HCT116 (cell line): ENCODE measurements at regions not wholly inside any gene's neighbourhood (a gene's known extent, or its start where the extent isn't known, plus 50 kb on each side); places are given as distances from the start of the nearest gene placed in this dataset.

Experiments used
- ATAC-seq: fragments of 200-7000 bp; cut with Tn5 transposase; 2 replicates; pipeline ENCODE4 v1.9.1; 2020; ENCODE audit warnings: mild to moderate bottlenecking, moderate library complexity
- BruUV-seq: library from RNA; stranded (reverse); fragments of 400-500 nt; replicated peaks from 2 replicates; lab custom pipeline; 2021; lab: Mats Ljungman, UMichigan
- CTCF ChIA-PET: fragments of 300-600 bp; sonication (Branson Sonifier 250); formaldehyde crosslinking; loops from one replicate; lab custom pipeline; 2021; ENCODE audit warnings: antibody characterized with exemption; lab: Charles Lee
- POLR2A ChIA-PET: fragments of 300-600, 350-600 bp; sonication (Branson Sonifier 250); formaldehyde crosslinking; loops from one replicate; lab custom pipeline; 2021; ENCODE audit warnings: antibody characterized with exemption; lab: Charles Lee
- RAD21 ChIA-PET, 2 experiments: fragments of 300-600 bp; sonication (Branson Sonifier 250); formaldehyde crosslinking; loops; one replicate each; lab custom pipeline; 2023; ENCODE audit warnings: low total read pairs in 2 of 2; ENCODE audit not compliant: uncharacterized antibody in 2 of 2, unreplicated experiment in 2 of 2, low non-redundant PET in 1 of 2; lab: Charles Lee
- DNase-seq: peaks from one replicate; pipeline ENCODE4 v3.0.0-alpha.2; 2010; ENCODE audit warnings: low read depth, low spot score
- H2AFZ ChIP-seq: fragments of 200-600 bp; shearing (Covaris generic), sonication (generic); 2 replicates; pipeline ENCODE4 v1.6.1; 2017; ENCODE audit warnings: low read depth, mixed run types, mixed read lengths, antibody characterized with exemption, low read length; ENCODE audit not compliant: poor library complexity, severe bottlenecking
- H3K27ac ChIP-seq: 2 replicates; pipeline ENCODE4 v1.5.1; 2012; ENCODE audit warnings: low read depth, low read length
- H3K27me3 ChIP-seq: fragments of 200-600 bp; sonication (generic); 2 replicates; pipeline ENCODE4 v1.6.1; 2016; ENCODE audit warnings: mixed run types, low read length, mixed read lengths; ENCODE audit not compliant: insufficient read depth
- H3K36me3 ChIP-seq, 2 experiments: fragments of 200-500 bp in 1 of 2; fragments of 200-600 bp in 1 of 2; sonication (Bioruptor generic) in 1 of 2; sonication (generic) in 1 of 2; 2 replicates each; pipeline versions ENCODE4 v1.5.1 to v1.6.1; 2014 to 2016; ENCODE audit warnings: low read length in 2 of 2, inconsistent platforms in 1 of 2, mixed read lengths in 1 of 2, mixed run types in 1 of 2; ENCODE audit not compliant: insufficient read depth in 2 of 2, control insufficient read depth in 1 of 2
- H3K4me1 ChIP-seq, 2 experiments: fragments of 200-600 bp in 1 of 2; sonication (generic) in 1 of 2; 2 replicates each; pipeline versions ENCODE4 v1.5.1 to v1.6.1; 2012 to 2017; ENCODE audit warnings: low read length in 2 of 2, inconsistent platforms in 1 of 2, mild to moderate bottlenecking in 1 of 2, mixed read lengths in 1 of 2, mixed run types in 1 of 2, moderate library complexity in 1 of 2; ENCODE audit not compliant: insufficient read depth in 2 of 2, control insufficient read depth in 1 of 2
- H3K4me2 ChIP-seq: fragments of 200-600 bp; sonication (generic); 2 replicates; pipeline ENCODE4 v1.6.1; 2017; ENCODE audit warnings: mixed run types, low read length, mixed read lengths
- H3K4me3 ChIP-seq, 2 experiments: fragments of 200-600 bp in 1 of 2; sonication (generic) in 1 of 2; replicated peaks in 1 of 2; 2 replicates each; pipeline ENCODE4 v1.5.1; 2011 to 2016; ENCODE audit warnings: low read length in 2 of 2, control low read depth in 1 of 2, low read depth in 1 of 2, mild to moderate bottlenecking in 1 of 2, mixed read lengths in 1 of 2, mixed run types in 1 of 2
- H3K79me2 ChIP-seq: fragments of 200-600 bp; sonication (generic); 2 replicates; pipeline ENCODE4 v1.6.1; 2017; ENCODE audit warnings: mild to moderate bottlenecking, mixed run types, low read length, moderate library complexity, mixed read lengths; ENCODE audit not compliant: insufficient read depth
- H3K9ac ChIP-seq: fragments of 200-600 bp; sonication (generic); 2 replicates; pipeline ENCODE4 v1.6.1; 2016; ENCODE audit warnings: low read length, mixed read lengths
- H3K9me2 ChIP-seq: fragments of 200-600 bp; sonication (generic), shearing (Covaris generic); 2 replicates; pipeline ENCODE4 v1.6.1; 2017; ENCODE audit warnings: mixed run types, mild to moderate bottlenecking, moderate library complexity; ENCODE audit not compliant: insufficient read depth
- H3K9me3 ChIP-seq, 2 experiments: fragments of 200-500 bp in 1 of 2; fragments of 200-600 bp in 1 of 2; sonication (Bioruptor generic) in 1 of 2; sonication (generic) in 1 of 2; 2 replicates each; pipeline ENCODE4 v1.6.1; 2014 to 2017; ENCODE audit warnings: low read length in 2 of 2, mixed read lengths in 2 of 2, inconsistent platforms in 1 of 2, low read depth in 1 of 2, mild to moderate bottlenecking in 1 of 2, mixed run types in 1 of 2, moderate library complexity in 1 of 2; ENCODE audit not compliant: control insufficient read depth in 1 of 2, insufficient read depth in 1 of 2
- H4K20me1 ChIP-seq: fragments of 200-600 bp; sonication (generic), shearing (Covaris generic); 2 replicates; pipeline ENCODE4 v1.6.1; 2017; ENCODE audit warnings: mixed run types, mild to moderate bottlenecking, moderate library complexity; ENCODE audit not compliant: insufficient read depth
- ATF3 ChIP-seq: IDR thresholded peaks from 2 replicates; pipeline ENCODE4 v1.6.1; 2012
- CEBPB ChIP-seq: IDR thresholded peaks from 2 replicates; pipeline ENCODE4 v1.6.1; 2012; ENCODE audit warnings: low read depth
- EGR1 ChIP-seq: IDR thresholded peaks from 2 replicates; pipeline ENCODE4 v1.6.1; 2012; ENCODE audit warnings: low read depth
- ELF1 ChIP-seq: IDR thresholded peaks from 2 replicates; pipeline ENCODE4 v1.6.1; 2012; ENCODE audit warnings: low read depth, borderline replicate concordance
- EZH2 ChIP-seq: fragments of 200-600 bp; sonication (generic); IDR thresholded peaks from 2 replicates; pipeline ENCODE4 v1.6.1; 2017; ENCODE audit warnings: antibody characterized with exemption, mixed run types
- EZH2phosphoT487 ChIP-seq: fragments of 200-600 bp; IDR thresholded peaks from 2 replicates; pipeline ENCODE4 v1.6.1; 2018; ENCODE audit warnings: antibody characterized with exemption, borderline replicate concordance
- FOSL1 ChIP-seq: IDR thresholded peaks from 2 replicates; pipeline ENCODE4 v1.6.1; 2012; ENCODE audit warnings: low read depth
- JUND ChIP-seq: IDR thresholded peaks from 2 replicates; pipeline ENCODE4 v1.6.1; 2012
- MAX ChIP-seq: IDR thresholded peaks from 2 replicates; pipeline ENCODE4 v1.6.1; 2012
- POLR2A ChIP-seq: IDR thresholded peaks from 2 replicates; pipeline ENCODE4 v1.7.0; 2011; ENCODE audit warnings: borderline replicate concordance; ENCODE audit not compliant: insufficient read depth, insufficient read length; ENCODE audit errors: extremely low read depth
- POLR2AphosphoS5 ChIP-seq: IDR thresholded peaks from 2 replicates; pipeline ENCODE4 v1.6.1; 2011; ENCODE audit warnings: mild to moderate bottlenecking, low read depth, low read length, moderate library complexity
- RAD21 ChIP-seq: IDR thresholded peaks from 2 replicates; pipeline ENCODE4 v1.6.1; 2012; ENCODE audit warnings: low read depth, mild to moderate bottlenecking
- REST ChIP-seq: IDR thresholded peaks from 2 replicates; pipeline ENCODE4 v1.6.1; 2012; ENCODE audit warnings: low read depth
- SIN3A ChIP-seq: IDR thresholded peaks from 2 replicates; pipeline ENCODE4 v1.6.1; 2012; ENCODE audit warnings: low read depth
- SP1 ChIP-seq: IDR thresholded peaks from 2 replicates; pipeline ENCODE4 v1.6.1; 2012; ENCODE audit warnings: low read depth
- TCF7L2 ChIP-seq: IDR thresholded peaks from 2 replicates; pipeline ENCODE4 v1.7.0; 2011; ENCODE audit warnings: borderline replicate concordance, inconsistent platforms; ENCODE audit not compliant: insufficient read depth, insufficient read length; ENCODE audit errors: extremely low read depth
- YY1 ChIP-seq: IDR thresholded peaks from 2 replicates; pipeline ENCODE4 v1.6.1; 2011; ENCODE audit warnings: low read length, low read depth, moderate library complexity, mild to moderate bottlenecking; ENCODE audit not compliant: insufficient replicate concordance; ENCODE audit errors: extremely low read depth
- ZFX ChIP-seq: fragments of 450-650 bp; IDR thresholded peaks from 2 replicates; pipeline ENCODE4 v1.6.1; 2017
- ZNF274 ChIP-seq: fragments of 200-500 bp; sonication (Bioruptor generic); IDR thresholded peaks from 2 replicates; pipeline ENCODE4 v1.6.1; 2014; ENCODE audit warnings: mild to moderate bottlenecking, low read depth, low read length, inconsistent platforms
- intact Hi-C: fragments of 100-400 bp; cut with micrococcal nuclease; formaldehyde crosslinking; loops from 2 replicates; pipeline ENCODE4 v1.10.0; 2022

DNA sequence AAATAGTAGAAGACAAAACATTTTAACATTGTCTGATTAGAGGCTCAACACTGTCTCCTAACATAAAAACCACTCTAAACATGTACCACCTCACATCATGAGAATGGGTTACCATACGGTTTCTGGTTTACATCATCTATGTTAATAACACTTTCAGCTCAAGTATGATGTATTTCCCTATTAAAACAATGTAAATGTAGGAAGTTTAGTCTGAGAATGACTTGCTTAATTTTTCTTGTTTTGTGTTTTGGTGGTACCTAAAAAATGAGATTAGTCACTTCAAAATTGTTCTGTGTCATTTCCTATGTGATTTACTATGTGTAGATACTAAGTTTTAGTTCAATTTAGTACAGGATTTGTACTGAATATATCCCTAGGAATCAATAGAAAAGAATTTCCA lies 195.8 kb upstream of the SEMA3C start (continued):
- TF ChIP-seq POLR2AphosphoS5 = no peak
- TF ChIP-seq JUND = no peak
- TF ChIP-seq YY1 = no peak
- no peak for TF ChIP-seq POLR2A
- no peak for TF ChIP-seq REST
- TF ChIP-seq ELF1 = no peak
- no peak for TF ChIP-seq CEBPB
- TF ChIP-seq ZFX = no peak
- no peak for TF ChIP-seq EGR1
- no peak for TF ChIP-seq MAX
- TF ChIP-seq, all 23 proteins: peak for 0

- POLR2A ChIA-PET = no interaction called here
- H3K27me3 ChIP-seq = no peaks in the 10 kb centered on the region
- intact Hi-C loops = no loop called here
- TF ChIP-seq RAD21 = no peak
- no peak for TF ChIP-seq FOSL1
- TF ChIP-seq ZNF274 = no peak
- no peak for TF ChIP-seq EZH2phosphoT487
- no peak for TF ChIP-seq POLR2AphosphoS5
- no peak for TF ChIP-seq EGR1
- no peak for TF ChIP-seq EZH2
- no peak for TF ChIP-seq REST
- TF ChIP-seq ATF3 = no peak
- no peak for TF ChIP-seq SP1
- TF ChIP-seq SIN3A = no peak
- TF ChIP-seq TCF7L2 = no peak
- peak overlapping the region; percentile 79 for H2AFZ ChIP-seq
- H3K36me3 ChIP-seq = no peaks in the 10 kb centered on the region
- no peak overlapping the region for H3K4me3 ChIP-seq
- H3K27ac ChIP-seq = no peak overlapping the region
- CTCF ChIA-PET = no interaction called here
- DNase-seq (no peak), ATAC-seq (no peak)
- BruUV-seq = no TSS peak
- H3K9me3 ChIP-seq = no peaks in the 10 kb centered on the region
- no peaks in the 10 kb centered on the region for H3K79me2 ChIP-seq
- no peak overlapping the region for H3K9ac ChIP-seq
- RAD21 ChIA-PET = no interaction called here
- no peak overlapping the region for H3K4me2 ChIP-seq
- no peaks in the 10 kb centered on the region for H4K20me1 ChIP-seq
- H3K9me2 ChIP-seq = no peaks in the 10 kb centered on the region
- 0 out of 4 replicates have a peak, but pooled peaks cover 0 to 3% of the 10 kb centered on the region in 2 experiments for H3K4me1 ChIP-seq
These were observed 193.9 kb upstream of the SEMA3C start for GRCh38 chr7:81112731-81113130.
